ENCODE measurements at regions not wholly inside any gene's neighbourhood (a gene's known extent, or its start where the extent isn't known, plus 50 kb on each side); places are given as distances from the start of the nearest gene placed in this dataset.

GRCh38 chr1:238239343-238239742, 348.6 kb upstream of the ZP4 start:
- no peak for TF ChIP-seq CTCF (IDR thresholded peaks at IDR 0.05; ENCODE audit: low read depth, low read length)
- CTCF ChIA-PET, result interaction anchor here (0.9 kb wide), 1 partner anchor 14 kb away, joined by 4 read pairs; no protein-coding TSS in a partner anchor
- DNase-seq (ENCODE audit: low read depth, low spot score), result no peak
- Histone ChIP-seq H3K4me3 (ENCODE audit: low read depth, low read length) (no peak overlapping the region), H3K27me3 (ENCODE audit: control insufficient read depth, insufficient read depth, low read length) (no peaks in the 10 kb centered on the region), H3K9me3 (ENCODE audit: control insufficient read depth, insufficient read depth, low read length) (peaks cover 28% of the 10 kb centered on the region), H3K27ac (ENCODE audit: low read depth, low read length) (no peak overlapping the region)
- POLR2A ChIA-PET, result no interaction called here

- TF ChIP-seq CTCF (IDR thresholded peaks at IDR 0.05; ENCODE audit: low read depth, low read length), result no peak
- POLR2A ChIA-PET, result no interaction called here
These were observed 343.2 kb upstream of the ZP4 start for GRCh38 chr1:238233966-238234365.

GRCh38 chr1:238232084-238232710, 341.5 kb upstream of the ZP4 start:
- no peaks in the 10 kb centered on the region for H3K27me3 ChIP-seq (ENCODE audit: control insufficient read depth, insufficient read depth, low read length)
- POLR2A ChIA-PET, result no interaction called here
- CTCF ChIA-PET, result no interaction called here
- DNase-seq (ENCODE audit: low read depth, low spot score), result no peak
- H3K27ac ChIP-seq (ENCODE audit: low read depth, low read length), result no peak overlapping the region
- H3K4me3 ChIP-seq (ENCODE audit: low read depth, low read length), result no peak overlapping the region
- peaks cover 17% of the 10 kb centered on the region for H3K9me3 ChIP-seq (ENCODE audit: control insufficient read depth, insufficient read depth, low read length)
- no peak for TF ChIP-seq CTCF (IDR thresholded peaks at IDR 0.05; ENCODE audit: low read depth, low read length)

More at GRCh38 chr1:238233966-238234365, 343.2 kb upstream of the ZP4 start:
- Histone ChIP-seq H3K27ac (ENCODE audit: low read depth, low read length) (no peak overlapping the region), H3K4me3 (ENCODE audit: low read depth, low read length) (no peak overlapping the region), H3K9me3 (ENCODE audit: control insufficient read depth, insufficient read depth, low read length) (peaks cover 23% of the 10 kb centered on the region), H3K27me3 (ENCODE audit: control insufficient read depth, insufficient read depth, low read length) (no peaks in the 10 kb centered on the region)
- no peak for DNase-seq (ENCODE audit: low read depth, low spot score)
- CTCF ChIA-PET, result no interaction called here

DNA sequence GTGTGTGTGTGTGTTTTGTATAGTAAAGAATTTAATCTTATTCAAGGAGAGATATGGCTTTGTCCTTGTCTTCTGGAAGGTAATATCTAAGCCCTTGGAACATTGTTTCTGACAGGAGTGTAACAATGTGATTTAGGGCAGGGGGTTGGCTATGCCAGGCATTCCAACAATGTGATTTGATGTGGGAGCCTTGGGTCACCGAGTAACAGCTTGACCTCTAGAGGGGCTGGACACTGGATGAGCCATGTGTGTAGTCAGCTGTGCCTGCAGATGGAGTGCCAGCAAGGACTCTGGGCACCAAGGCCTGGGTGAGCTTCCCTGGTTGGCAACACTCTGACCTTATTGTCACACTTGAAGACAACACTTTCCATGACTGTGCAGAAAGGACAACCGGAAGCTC, 336.1 kb upstream of the ZP4 start:
- H3K27ac ChIP-seq (ENCODE audit: low read depth, low read length), result no peak overlapping the region
- H3K9me3 ChIP-seq (ENCODE audit: control insufficient read depth, insufficient read depth, low read length), result peaks cover 7% of the 10 kb centered on the region
- TF ChIP-seq CTCF (IDR thresholded peaks at IDR 0.05; ENCODE audit: low read depth, low read length), result no peak
- no peaks in the 10 kb centered on the region for H3K27me3 ChIP-seq (ENCODE audit: control insufficient read depth, insufficient read depth, low read length)
- ChIA-PET POLR2A (no interaction called here), CTCF (no interaction called here)
- no peak for DNase-seq (ENCODE audit: low read depth, low spot score)
- no peak overlapping the region for H3K4me3 ChIP-seq (ENCODE audit: low read depth, low read length)

GRCh38 chr1:238223076-238223640, 332.4 kb upstream of the ZP4 start:
- Histone ChIP-seq H3K27ac (ENCODE audit: low read depth, low read length) (no peak overlapping the region), H3K4me3 (ENCODE audit: low read depth, low read length) (no peak overlapping the region), H3K27me3 (ENCODE audit: control insufficient read depth, insufficient read depth, low read length) (no peaks in the 10 kb centered on the region), H3K9me3 (ENCODE audit: control insufficient read depth, insufficient read depth, low read length) (peaks cover 4% of the 10 kb centered on the region; the same call in 1 of the 2 replicates)
- POLR2A ChIA-PET, result no interaction called here
- TF ChIP-seq CTCF (IDR thresholded peaks at IDR 0.05; ENCODE audit: low read depth, low read length), result no peak
- CTCF ChIA-PET, result no interaction called here
- no peak for DNase-seq (ENCODE audit: low read depth, low spot score)
